NCI-H2196 treated with DMSO at 0.1 percent for 48 hours (cell line): ENCODE measurements at regions not wholly inside any gene's neighbourhood (a gene's known extent, or its start where the extent isn't known, plus 50 kb on each side); places are given as distances from the start of the nearest gene placed in this dataset.
"Not testable (repeated sequence)": the region's sequence is repeated elsewhere in the genome, so short reads cannot be mapped to it uniquely, and the experiment has no call there.

Source experiments
- DNase-seq: peaks from one replicate; lab custom pipeline; 2025; ENCODE audit not compliant: unreplicated experiment; lab: John Stamatoyannopoulos, UW

GRCh38 chr5:136492587-136492986 lies 127.2 kb upstream of the TRPC7 start:
- no peak for DNase-seq

- DNase-seq, result no peak
Measured at GRCh38 chr5:136491806-136492205, 126.5 kb upstream of the TRPC7 start.

GRCh38 chr5:136484808-136485325 lies 119.5 kb upstream of the TRPC7 start:
- DNase-seq, result no peak

- DNase-seq, result no peak
Measured at GRCh38 chr5:136482206-136482605, 116.9 kb upstream of the TRPC7 start.

- DNase-seq, result no peak
Measured at GRCh38 chr5:136474466-136474865, 109.1 kb upstream of the TRPC7 start.

GRCh38 chr5:136467632-136468031 lies 102.3 kb upstream of the TRPC7 start:
- no peak for DNase-seq

GRCh38 chr5:136466041-136466415 lies 100.7 kb upstream of the TRPC7 start:
- no peak for DNase-seq

- no peak for DNase-seq
Measured at GRCh38 chr5:136458481-136458880, 93.1 kb upstream of the TRPC7 start.

GRCh38 chr5:136457390-136458013 lies 92.2 kb upstream of the TRPC7 start:
- DNase-seq, result peak; percentile 94

- DNase-seq, result no peak
Measured at GRCh38 chr5:136455409-136455808, 90.1 kb upstream of the TRPC7 start.

GRCh38 chr5:136453986-136454758 lies 88.8 kb upstream of the TRPC7 start:
- DNase-seq, result no peak

- DNase-seq, result no peak
Measured at GRCh38 chr5:136453199-136453598, 87.9 kb upstream of the TRPC7 start.

- DNase-seq, result not testable (repeated sequence)
Measured at GRCh38 chr5:136447576-136447975, 82.2 kb upstream of the TRPC7 start.

GRCh38 chr5:136446565-136446964 lies 81.2 kb upstream of the TRPC7 start:
- no peak for DNase-seq

GRCh38 chr5:136444099-136444498 lies 78.8 kb upstream of the TRPC7 start:
- not testable (repeated sequence) for DNase-seq

GRCh38 chr5:136439367-136439766 lies 74.0 kb upstream of the TRPC7 start:
- DNase-seq, result no peak

- DNase-seq, result no peak
Measured at GRCh38 chr5:136435946-136436543, 70.7 kb upstream of the TRPC7 start.

GRCh38 chr5:136434795-136435194 lies 69.5 kb upstream of the TRPC7 start:
- DNase-seq, result no peak

- DNase-seq, result no peak
Measured at GRCh38 chr5:136432705-136433104, 67.4 kb upstream of the TRPC7 start.

- DNase-seq, result no peak
Measured at GRCh38 chr5:136430081-136430480, 64.7 kb upstream of the TRPC7 start.

- no peak for DNase-seq
Measured at GRCh38 chr5:136427426-136427825, 62.1 kb upstream of the TRPC7 start.

- DNase-seq, result no peak
Measured at GRCh38 chr5:136425921-136426320, 60.6 kb upstream of the TRPC7 start.
